ENCODE measurements at regions not wholly inside any gene's neighbourhood (a gene's known extent, or its start where the extent isn't known, plus 50 kb on each side); places are given as distances from the start of the nearest gene placed in this dataset.

GRCh38 chr15:69533522-69533921 lies 80.9 kb downstream of the RPLP1 start:
- H3K27ac Mint-ChIP-seq: no peak overlapping the region
- H3K4me1 Mint-ChIP-seq (ENCODE audit: low read depth): no peaks in the 10 kb centered on the region
- DNase-seq (ENCODE audit: low spot score): no peak
- intact Hi-C loops (cut with micrococcal nuclease): no loop called here
- H3K4me3 Mint-ChIP-seq (ENCODE audit: low read depth): no peak overlapping the region
- peaks cover 13% of the 10 kb centered on the region for H3K27me3 Mint-ChIP-seq (ENCODE audit: low read depth)
- H3K9me3 Mint-ChIP-seq: no peaks in the 10 kb centered on the region
- H3K36me3 Mint-ChIP-seq (ENCODE audit: low read depth): no peaks in the 10 kb centered on the region

- Mint-ChIP-seq H3K4me3 (ENCODE audit: low read depth) (no peak overlapping the region), H3K27me3 (ENCODE audit: low read depth) (peaks cover 13% of the 10 kb centered on the region), H3K27ac (no peak overlapping the region), H3K4me1 (ENCODE audit: low read depth) (no peaks in the 10 kb centered on the region), H3K36me3 (ENCODE audit: low read depth) (no peaks in the 10 kb centered on the region), H3K9me3 (no peaks in the 10 kb centered on the region)
- no peak for DNase-seq (ENCODE audit: low spot score)
- intact Hi-C loops (cut with micrococcal nuclease): no loop called here
Observed at GRCh38 chr15:69535101-69535638, 82.6 kb downstream of the RPLP1 start.

DNA sequence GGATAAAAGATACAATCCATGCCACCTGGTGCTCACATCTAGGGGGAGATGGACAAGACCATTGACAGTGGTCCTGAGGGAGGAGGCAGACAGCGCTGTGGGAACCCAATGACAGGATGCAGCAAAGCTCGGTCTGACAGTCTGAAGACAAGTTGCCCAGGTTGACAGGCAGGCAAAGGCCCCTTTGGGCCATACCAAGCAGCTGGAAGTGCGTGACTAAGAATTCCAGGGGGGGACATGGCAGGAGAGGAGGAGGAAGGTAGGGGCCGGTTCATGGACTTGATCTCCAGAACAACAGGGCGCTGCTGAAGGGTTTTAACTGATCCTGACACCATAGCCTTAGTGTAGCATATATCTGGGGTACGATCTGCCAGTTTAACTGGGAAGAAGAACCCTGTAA lies 83.4 kb downstream of the RPLP1 start:
- no peak for DNase-seq (ENCODE audit: low spot score)
- no peaks in the 10 kb centered on the region for H3K9me3 Mint-ChIP-seq
- no peak overlapping the region for H3K4me3 Mint-ChIP-seq (ENCODE audit: low read depth)
- H3K27ac Mint-ChIP-seq: no peak overlapping the region
- intact Hi-C loops (cut with micrococcal nuclease): no loop called here
- H3K4me1 Mint-ChIP-seq (ENCODE audit: low read depth): no peaks in the 10 kb centered on the region
- H3K27me3 Mint-ChIP-seq (ENCODE audit: low read depth): peaks cover 13% of the 10 kb centered on the region
- no peaks in the 10 kb centered on the region for H3K36me3 Mint-ChIP-seq (ENCODE audit: low read depth)

DNA sequence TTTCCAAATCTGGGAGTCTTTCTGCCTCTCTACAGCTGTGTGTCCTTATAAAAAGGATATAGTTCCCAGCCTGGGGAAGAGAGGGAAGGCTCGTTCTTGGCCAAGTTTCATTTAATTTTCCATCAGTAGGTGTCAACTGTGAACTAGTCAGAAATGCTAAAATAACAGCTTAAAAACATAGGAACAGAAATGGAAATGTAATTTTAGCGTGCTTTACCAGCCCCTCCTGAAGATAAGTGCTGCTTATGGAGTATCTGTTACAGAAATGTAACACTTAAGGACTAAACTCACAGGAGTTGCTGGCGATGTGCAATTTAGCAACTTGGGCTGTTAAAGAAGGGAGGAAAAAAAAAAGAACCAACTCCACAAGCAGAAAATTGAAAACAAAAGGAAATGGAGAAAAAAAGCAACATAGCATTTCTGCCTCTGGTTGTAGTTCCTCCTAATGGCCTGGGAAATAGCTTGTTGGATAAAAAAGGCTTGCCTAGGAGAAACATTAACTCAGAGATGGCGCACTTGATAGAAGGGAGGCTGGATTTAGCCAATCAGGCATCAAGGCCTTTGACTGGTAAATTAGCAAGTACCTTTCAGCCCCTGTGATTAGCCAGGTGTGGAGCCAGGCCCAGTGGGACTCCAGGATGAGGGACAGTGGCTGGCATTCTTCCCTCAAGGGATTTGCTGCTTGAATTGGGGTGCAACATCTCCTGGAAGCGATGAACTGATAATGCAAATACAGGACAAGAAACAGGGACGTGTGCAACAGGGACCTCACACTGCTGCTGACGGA lies 84.3 kb downstream of the RPLP1 start:
- H3K4me3 Mint-ChIP-seq (ENCODE audit: low read depth): no peak overlapping the region
- H3K27me3 Mint-ChIP-seq (ENCODE audit: low read depth): peaks cover 13% of the 10 kb centered on the region
- DNase-seq (ENCODE audit: low spot score): no peak
- no peaks in the 10 kb centered on the region for H3K4me1 Mint-ChIP-seq (ENCODE audit: low read depth)
- H3K36me3 Mint-ChIP-seq (ENCODE audit: low read depth): no peaks in the 10 kb centered on the region
- H3K9me3 Mint-ChIP-seq: no peaks in the 10 kb centered on the region
- intact Hi-C loops (cut with micrococcal nuclease): no loop called here
- H3K27ac Mint-ChIP-seq: no peak overlapping the region

GRCh38 chr15:69537901-69538300 lies 85.3 kb downstream of the RPLP1 start:
- Mint-ChIP-seq H3K9me3 (no peaks in the 10 kb centered on the region), H3K27ac (no peak overlapping the region), H3K4me1 (ENCODE audit: low read depth) (no peaks in the 10 kb centered on the region), H3K36me3 (ENCODE audit: low read depth) (no peaks in the 10 kb centered on the region), H3K27me3 (ENCODE audit: low read depth) (peaks cover 11% of the 10 kb centered on the region), H3K4me3 (ENCODE audit: low read depth) (no peak overlapping the region)
- intact Hi-C loops (cut with micrococcal nuclease): no loop called here
- no peak for DNase-seq (ENCODE audit: low spot score)

DNA sequence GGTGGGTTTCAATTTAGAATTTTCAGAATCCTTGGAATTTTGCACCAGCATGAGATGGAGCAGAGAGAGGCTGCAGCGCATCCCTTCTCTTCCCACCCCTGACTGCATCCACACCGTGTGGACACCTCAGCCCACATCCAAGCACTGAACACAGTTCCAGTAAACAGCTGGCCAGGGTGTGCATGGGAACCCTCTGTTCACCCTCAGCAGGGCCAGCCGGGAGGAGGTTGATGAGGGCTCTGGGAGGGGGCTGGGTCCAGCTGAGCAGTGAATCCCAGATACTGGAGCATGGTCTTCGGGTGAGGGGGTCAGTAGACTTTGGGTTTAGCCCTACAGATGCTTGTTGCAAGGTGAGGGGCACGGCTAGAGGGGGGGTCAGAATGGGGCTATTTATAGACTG lies 85.8 kb downstream of the RPLP1 start:
- intact Hi-C loops (cut with micrococcal nuclease): no loop called here
- no peaks in the 10 kb centered on the region for H3K9me3 Mint-ChIP-seq
- no peaks in the 10 kb centered on the region for H3K36me3 Mint-ChIP-seq (ENCODE audit: low read depth)

DNA sequence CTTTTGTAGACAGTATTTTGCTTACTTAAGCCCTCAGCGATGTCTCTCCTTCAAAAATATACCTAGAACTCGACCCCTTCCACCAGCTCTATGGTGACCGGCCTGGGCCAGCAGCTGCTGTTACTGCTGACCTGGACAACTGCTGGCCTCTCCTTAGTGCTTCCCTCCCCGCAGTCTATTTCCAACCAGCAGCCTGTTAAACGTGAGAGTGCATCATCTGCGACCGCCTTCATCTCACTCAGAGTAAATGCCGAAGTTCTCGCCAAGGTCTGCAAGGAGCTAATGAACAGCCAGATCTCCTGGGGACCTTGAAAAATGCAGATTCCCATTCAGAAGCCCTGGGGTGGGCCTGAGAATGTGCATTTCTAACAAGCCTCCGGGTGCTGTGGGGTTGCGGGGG lies 86.7 kb downstream of the RPLP1 start:
- Mint-ChIP-seq H3K27ac (no peak overlapping the region), H3K4me1 (ENCODE audit: low read depth) (no peaks in the 10 kb centered on the region), H3K9me3 (no peaks in the 10 kb centered on the region), H3K36me3 (ENCODE audit: low read depth) (no peaks in the 10 kb centered on the region), H3K27me3 (ENCODE audit: low read depth) (peaks cover 10% of the 10 kb centered on the region), H3K4me3 (ENCODE audit: low read depth) (no peak overlapping the region)
- DNase-seq (ENCODE audit: low spot score): no peak
- intact Hi-C loops (cut with micrococcal nuclease): no loop called here

More for the DNA sequence above, 85.8 kb downstream of the RPLP1 start:
- no peak for DNase-seq (ENCODE audit: low spot score)
- Mint-ChIP-seq H3K27me3 (ENCODE audit: low read depth) (peaks cover 10% of the 10 kb centered on the region), H3K4me3 (ENCODE audit: low read depth) (no peak overlapping the region), H3K4me1 (ENCODE audit: low read depth) (no peaks in the 10 kb centered on the region), H3K27ac (no peak overlapping the region)

GRCh38 chr15:69540622-69541021 lies 88.0 kb downstream of the RPLP1 start:
- Mint-ChIP-seq H3K36me3 (ENCODE audit: low read depth) (no peaks in the 10 kb centered on the region), H3K9me3 (no peaks in the 10 kb centered on the region), H3K27me3 (ENCODE audit: low read depth) (peaks cover 10% of the 10 kb centered on the region), H3K27ac (no peak overlapping the region), H3K4me1 (ENCODE audit: low read depth) (no peaks in the 10 kb centered on the region), H3K4me3 (ENCODE audit: low read depth) (no peak overlapping the region)
- intact Hi-C loops (cut with micrococcal nuclease): no loop called here
- no peak for DNase-seq (ENCODE audit: low spot score)

- intact Hi-C loops (cut with micrococcal nuclease): no loop called here
- H3K4me1 Mint-ChIP-seq (ENCODE audit: low read depth): no peaks in the 10 kb centered on the region
- no peak for DNase-seq (ENCODE audit: low spot score)
- no peaks in the 10 kb centered on the region for H3K27me3 Mint-ChIP-seq (ENCODE audit: low read depth)
- no peak overlapping the region for H3K4me3 Mint-ChIP-seq (ENCODE audit: low read depth)
- no peaks in the 10 kb centered on the region for H3K9me3 Mint-ChIP-seq
- no peak overlapping the region for H3K27ac Mint-ChIP-seq
- H3K36me3 Mint-ChIP-seq (ENCODE audit: low read depth): no peaks in the 10 kb centered on the region
Observed at GRCh38 chr15:69542028-69542427, 89.4 kb downstream of the RPLP1 start.

- Mint-ChIP-seq H3K4me1 (ENCODE audit: low read depth) (no peaks in the 10 kb centered on the region), H3K27ac (no peak overlapping the region), H3K9me3 (no peaks in the 10 kb centered on the region), H3K27me3 (ENCODE audit: low read depth) (peaks cover 6% of the 10 kb centered on the region), H3K36me3 (ENCODE audit: low read depth) (no peaks in the 10 kb centered on the region), H3K4me3 (ENCODE audit: low read depth) (no peak overlapping the region)
- intact Hi-C loops (cut with micrococcal nuclease): no loop called here
- no peak for DNase-seq (ENCODE audit: low spot score)
Observed at GRCh38 chr15:69543681-69544364, 91.2 kb downstream of the RPLP1 start.

DNA sequence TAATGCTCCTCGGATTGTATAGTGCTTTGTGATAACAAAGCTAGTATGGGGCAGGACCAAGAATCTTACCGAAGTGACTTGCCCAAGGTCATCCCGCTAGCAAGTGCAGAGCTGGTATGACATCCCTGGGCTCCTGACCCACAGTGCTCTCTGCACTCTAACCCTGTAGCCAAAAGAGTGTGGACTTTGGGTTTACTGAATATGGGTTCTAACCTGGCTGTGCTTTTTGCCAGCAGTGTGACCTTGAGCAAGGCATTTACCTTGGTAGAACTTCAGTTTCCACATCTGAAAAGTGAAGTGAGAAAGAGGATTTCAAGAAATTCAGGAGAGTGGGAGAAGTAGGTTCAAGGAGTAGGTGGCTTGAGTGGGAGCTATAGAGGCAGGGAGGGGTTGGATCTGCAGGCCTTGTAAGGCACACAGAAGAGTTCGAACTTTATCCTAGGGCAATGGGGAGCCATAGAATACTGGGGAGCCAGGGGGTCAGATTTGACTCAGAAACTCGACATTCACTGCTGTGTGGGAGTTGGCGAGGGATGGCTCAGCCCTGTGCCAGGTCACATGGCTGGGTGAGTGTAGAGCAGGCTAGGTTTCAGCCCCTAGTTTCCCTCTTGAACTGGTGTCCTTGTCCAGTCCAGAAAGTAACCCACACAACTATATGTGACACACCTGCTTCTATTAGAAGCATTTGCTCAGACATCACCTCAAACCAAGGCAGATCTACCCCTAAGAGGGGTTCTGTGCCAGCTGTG lies 91.9 kb downstream of the RPLP1 start:
- H3K4me1 Mint-ChIP-seq (ENCODE audit: low read depth): no peaks in the 10 kb centered on the region
- H3K9me3 Mint-ChIP-seq: no peaks in the 10 kb centered on the region
- no peaks in the 10 kb centered on the region for H3K36me3 Mint-ChIP-seq (ENCODE audit: low read depth)
- H3K27ac Mint-ChIP-seq: no peak overlapping the region
- no peak overlapping the region for H3K4me3 Mint-ChIP-seq (ENCODE audit: low read depth)
- intact Hi-C loops (cut with micrococcal nuclease): no loop called here
- H3K27me3 Mint-ChIP-seq (ENCODE audit: low read depth): peaks cover 9% of the 10 kb centered on the region
- DNase-seq (ENCODE audit: low spot score): no peak

GRCh38 chr15:69546182-69546581 lies 93.6 kb downstream of the RPLP1 start:
- Mint-ChIP-seq H3K4me1 (ENCODE audit: low read depth) (no peaks in the 10 kb centered on the region), H3K27me3 (ENCODE audit: low read depth) (peaks cover 13% of the 10 kb centered on the region), H3K9me3 (peaks cover 5% of the 10 kb centered on the region), H3K4me3 (ENCODE audit: low read depth) (no peak overlapping the region), H3K27ac (no peak overlapping the region), H3K36me3 (ENCODE audit: low read depth) (no peaks in the 10 kb centered on the region)
- DNase-seq (ENCODE audit: low spot score): no peak
- intact Hi-C loops (cut with micrococcal nuclease): no loop called here
